AML-193 (cell line): ENCODE measurements at regions not wholly inside any gene's neighbourhood (a gene's known extent, or its start where the extent isn't known, plus 50 kb on each side); places are given as distances from the start of the nearest gene placed in this dataset.
A peak's percentile ranks its signal among the peaks of the same experiment; 100 is the strongest.
"Not testable (repeated sequence)": the region's sequence is repeated elsewhere in the genome, so short reads cannot be mapped to it uniquely, and the experiment has no call there.

Experiments
- DNase-seq, 2 experiments: peaks; one replicate each; lab custom pipeline; 2025; lab: John Stamatoyannopoulos, UW

GRCh38 chrX:41003506-41004270 is 81.6 kb upstream of the USP9X start:
- DNase-seq, result no peak

- no peak for DNase-seq
Observed at GRCh38 chrX:41005445-41005992, 79.7 kb upstream of the USP9X start.

GRCh38 chrX:41009850-41010846 is 75.1 kb upstream of the USP9X start:
- peak; percentile 73 to 81 for DNase-seq

- DNase-seq, result no peak
Observed at GRCh38 chrX:41014776-41015360, 70.4 kb upstream of the USP9X start.

DNA sequence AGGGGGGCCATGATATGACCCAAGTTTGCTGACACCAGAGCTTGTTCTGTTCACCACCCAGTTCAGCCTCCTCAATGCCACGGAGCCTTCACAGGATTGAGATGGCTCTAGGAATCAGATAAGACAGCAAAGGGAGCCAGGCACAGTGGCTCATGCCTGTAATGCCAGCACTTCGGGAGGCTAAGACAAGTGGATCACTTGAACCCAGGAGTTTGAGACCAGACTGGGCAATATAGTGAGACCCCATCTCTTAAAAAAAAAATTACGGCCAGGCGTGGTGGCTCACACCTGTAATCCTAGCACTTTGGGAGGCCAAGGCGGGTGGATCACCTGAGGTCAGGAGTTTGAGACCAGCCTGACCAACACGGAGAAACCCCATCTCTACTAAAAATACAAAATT is 67.5 kb upstream of the USP9X start:
- DNase-seq, result not testable (repeated sequence)

DNA sequence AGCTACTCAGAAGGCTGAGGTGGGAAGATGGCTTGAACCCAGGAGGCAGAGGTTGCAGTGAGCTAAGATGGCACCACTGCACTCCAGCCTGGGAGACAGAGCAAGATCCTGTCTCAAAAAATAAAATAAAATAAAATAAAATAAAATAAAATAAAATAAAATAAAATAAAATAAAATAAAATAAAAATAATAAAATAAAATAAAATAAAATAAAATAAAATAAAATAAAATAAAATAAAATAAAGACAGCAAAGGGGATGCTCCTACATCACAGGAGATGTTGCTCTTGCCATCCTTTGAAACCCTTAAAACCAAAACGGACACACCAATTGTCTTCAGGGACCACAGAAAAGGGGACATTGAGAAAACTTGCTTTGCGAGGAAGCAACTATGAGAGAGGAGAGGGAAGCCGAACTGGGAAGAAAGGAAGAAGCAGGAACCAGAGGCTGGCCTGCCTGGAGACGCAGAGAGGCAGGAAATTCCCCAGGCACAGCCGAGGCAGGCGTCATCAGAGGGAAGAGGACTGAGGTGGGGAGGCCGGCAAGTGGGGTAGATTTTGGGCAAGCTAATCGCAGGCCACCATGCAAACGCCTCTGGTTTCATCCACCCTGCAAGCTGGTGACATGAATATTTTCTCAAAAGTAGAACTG is 66.7 kb upstream of the USP9X start:
- DNase-seq, result not testable (repeated sequence)

DNA sequence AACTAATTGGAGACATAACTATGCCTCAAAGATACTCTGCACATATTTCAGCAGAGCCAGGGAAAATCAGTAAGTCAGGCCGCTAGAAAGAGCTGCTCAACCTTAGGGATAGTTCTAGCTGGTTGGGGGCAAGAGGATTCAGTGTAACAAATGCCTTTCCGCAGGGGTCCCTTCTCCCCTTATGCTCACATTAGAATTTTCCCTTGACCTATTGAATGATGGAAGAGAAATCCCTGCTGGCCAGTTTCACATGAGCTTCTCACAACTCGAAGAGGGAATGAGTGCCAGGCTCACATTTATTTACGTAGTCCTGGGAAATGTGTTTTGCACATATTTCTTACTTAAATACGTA is 66.2 kb upstream of the USP9X start:
- no peak for DNase-seq

DNA sequence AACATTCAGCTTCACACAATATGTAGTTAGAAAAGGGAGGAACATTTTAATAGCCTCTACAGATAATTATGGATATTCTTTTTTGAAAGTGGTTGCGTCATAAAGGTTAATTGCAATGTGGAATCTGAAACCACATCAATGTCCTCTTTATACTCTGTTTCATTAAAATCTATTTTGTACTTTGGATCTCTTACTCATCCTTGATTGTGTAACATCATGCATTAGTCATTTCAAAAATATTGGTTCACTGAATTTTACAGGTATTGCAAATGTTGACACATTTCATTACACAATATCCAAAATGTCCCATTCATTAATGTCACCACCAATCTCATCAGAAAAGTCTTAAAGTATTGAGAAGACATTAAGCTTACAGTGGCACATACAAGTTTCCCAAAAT is 62.7 kb upstream of the USP9X start:
- peak; percentile 35 to 38 for DNase-seq

DNA sequence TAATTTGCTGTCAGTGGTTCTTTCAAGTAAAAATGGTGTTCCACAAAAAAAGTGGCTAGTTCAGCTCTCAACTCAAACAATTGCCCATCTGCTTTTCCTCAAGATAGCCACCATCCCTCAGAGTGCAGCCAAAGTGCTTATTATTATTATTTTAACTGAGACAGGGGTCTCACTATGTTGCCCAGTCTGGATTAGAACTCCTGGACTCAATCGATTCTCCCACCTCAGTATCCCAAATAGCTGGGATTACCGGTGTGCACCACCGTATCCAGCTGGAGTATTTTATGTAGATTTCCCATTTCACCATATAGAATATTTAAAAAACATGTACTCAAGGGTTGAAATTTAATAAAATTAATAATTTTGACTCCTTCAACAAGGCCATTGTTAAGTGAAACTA is 62.1 kb upstream of the USP9X start:
- no peak for DNase-seq

DNA sequence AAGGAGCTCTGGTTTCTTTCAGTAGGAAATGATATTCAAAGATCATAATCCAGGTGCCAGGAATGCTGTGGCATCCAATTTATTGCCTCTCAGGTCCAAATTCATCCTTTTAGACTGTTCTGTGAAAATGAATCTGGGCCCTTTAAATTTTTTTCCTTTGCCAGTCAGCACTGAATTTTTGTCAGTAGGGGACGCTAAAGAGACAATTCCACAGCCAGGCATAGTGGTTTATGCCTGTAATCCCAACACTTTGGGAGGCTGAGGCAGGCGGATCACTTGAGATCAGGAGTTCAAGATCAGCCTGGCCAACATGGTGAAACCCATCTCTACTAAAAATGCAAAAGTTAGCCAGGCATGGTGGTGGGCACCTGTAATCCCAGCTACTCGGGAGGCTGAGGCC is 60.9 kb upstream of the USP9X start:
- not testable (repeated sequence) for DNase-seq

DNA sequence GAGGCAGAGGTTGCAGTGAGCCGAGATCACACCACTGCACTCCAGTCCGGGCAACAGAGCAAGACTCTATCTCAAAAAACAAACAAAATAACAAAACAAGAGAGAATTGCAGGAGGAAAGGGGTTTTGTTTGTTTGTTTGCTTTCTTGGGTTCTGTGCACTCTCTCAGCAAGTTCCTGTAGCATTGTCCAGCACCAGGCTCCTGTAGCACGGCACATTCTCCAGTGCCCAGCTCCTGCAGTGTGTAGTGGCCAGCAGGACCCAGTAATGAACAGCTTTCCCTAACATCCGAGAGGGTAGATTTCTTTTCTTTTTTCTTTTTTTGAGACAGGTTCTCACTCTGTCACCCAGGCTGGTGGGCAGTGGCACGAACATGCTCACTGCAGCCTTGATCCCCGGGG is 60.5 kb upstream of the USP9X start:
- DNase-seq, result no peak

- DNase-seq, result no peak
Observed at GRCh38 chrX:41025926-41026701, 59.1 kb upstream of the USP9X start.

- DNase-seq, result no peak
Observed at GRCh38 chrX:41026702-41027078, 58.6 kb upstream of the USP9X start.

GRCh38 chrX:41029332-41029731 is 55.9 kb upstream of the USP9X start:
- DNase-seq, result no peak

GRCh38 chrX:41031256-41031967 is 53.8 kb upstream of the USP9X start:
- DNase-seq, result no peak

- DNase-seq, result no peak
Observed at GRCh38 chrX:41033299-41033698, 51.9 kb upstream of the USP9X start.

DNA sequence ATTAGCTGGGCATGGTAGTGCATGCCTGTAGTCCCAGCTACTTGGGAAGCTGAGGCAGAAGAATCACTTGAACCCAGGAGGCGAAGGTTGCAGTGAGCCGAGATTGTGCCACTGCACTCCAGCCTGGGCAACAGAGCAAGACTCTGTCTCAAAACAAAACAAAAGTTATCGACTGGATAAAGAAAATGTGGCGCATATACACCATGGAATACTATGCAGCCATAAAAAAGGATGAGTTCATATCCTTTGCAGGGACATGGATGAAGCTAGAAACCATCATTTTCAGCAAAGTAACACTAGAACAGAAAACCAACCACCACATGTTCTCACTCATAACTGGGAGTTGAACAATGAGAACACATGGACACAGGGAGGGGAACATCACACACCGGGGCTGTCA is 50.3 kb upstream of the USP9X start:
- not testable (repeated sequence) for DNase-seq
